GM23338 (cell line): ENCODE measurements at regions not wholly inside any gene's neighbourhood (a gene's known extent, or its start where the extent isn't known, plus 50 kb on each side); places are given as distances from the start of the nearest gene placed in this dataset.

Source experiments
- ATAC-seq: fragments of 200-7000 bp; cut with Tn5 transposase; 3 replicates; pipeline ENCODE4 v1.9.1; 2020
- DNase-seq: peaks from one replicate; pipeline ENCODE4 v3.0.0-alpha.2; 2015; ENCODE audit warnings: low spot score
- H2AFZ ChIP-seq: fragments of 200-600 bp; sonication (generic); 2 replicates; pipeline ENCODE4 v1.8.0; 2016; ENCODE audit warnings: antibody characterized with exemption, mild to moderate bottlenecking, moderate library complexity
- H3F3A ChIP-seq: fragments of 200-600 bp; sonication (generic); replicated peaks from 2 replicates; pipeline ENCODE4 v1.8.0; 2017; ENCODE audit warnings: antibody characterized with exemption, mixed run types, low read depth
- H3K27ac ChIP-seq: fragments of 200-600 bp; sonication (generic); 2 replicates; pipeline ENCODE4 v1.6.1; 2016; ENCODE audit warnings: low read depth
- H3K27me3 ChIP-seq: fragments of 200-600 bp; sonication (generic); 2 replicates; pipeline ENCODE4 v1.8.0; 2016; ENCODE audit warnings: mild to moderate bottlenecking, mixed run types, moderate library complexity; ENCODE audit not compliant: insufficient read depth
- H3K36me3 ChIP-seq: fragments of 200-600 bp; sonication (generic); 2 replicates; pipeline ENCODE4 v1.8.0; 2016; ENCODE audit warnings: mild to moderate bottlenecking; ENCODE audit not compliant: insufficient read depth
- H3K4me1 ChIP-seq: fragments of 200-600 bp; sonication (generic); 2 replicates; pipeline ENCODE4 v1.8.0; 2016; ENCODE audit warnings: mild to moderate bottlenecking, moderate library complexity; ENCODE audit not compliant: insufficient read depth
- H3K4me2 ChIP-seq: fragments of 200-600 bp; sonication (generic); 2 replicates; pipeline ENCODE4 v1.7.1; 2017; ENCODE audit warnings: mixed run types
- H3K4me3 ChIP-seq: fragments of 200-600 bp; sonication (generic); 2 replicates; pipeline ENCODE4 v1.6.1; 2016; ENCODE audit warnings: mixed run types
- H3K79me2 ChIP-seq: fragments of 200-600 bp; sonication (generic); replicated peaks from 2 replicates; pipeline ENCODE4 v1.8.0; 2017; ENCODE audit warnings: mild to moderate bottlenecking; ENCODE audit not compliant: insufficient read depth
- H3K9me2 ChIP-seq: fragments of 200-600 bp; sonication (generic); 2 replicates; pipeline ENCODE4 v1.8.0; 2017; ENCODE audit not compliant: insufficient read depth
- H4K20me1 ChIP-seq: fragments of 200-600 bp; sonication (generic); replicated peaks from 2 replicates; pipeline ENCODE4 v1.8.0; 2017; ENCODE audit warnings: mild to moderate bottlenecking; ENCODE audit not compliant: insufficient read depth
- H3K27ac Mint-ChIP-seq: 2 replicates; pipeline ENCODE4 v1.8.0; 2020; ENCODE audit warnings: inconsistent platforms, mild to moderate bottlenecking, moderate library complexity, mixed read lengths
- H3K27me3 Mint-ChIP-seq: 3 replicates; pipeline ENCODE4 v1.8.0; 2022; ENCODE audit warnings: low read depth, mild to moderate bottlenecking, moderate library complexity, mixed read lengths, inconsistent platforms; ENCODE audit not compliant: insufficient read depth, poor library complexity
- H3K36me3 Mint-ChIP-seq: 3 replicates; pipeline ENCODE4 v1.8.0; 2021; ENCODE audit warnings: low read depth, mild to moderate bottlenecking, inconsistent platforms, moderate library complexity, mixed read lengths
- H3K4me1 Mint-ChIP-seq: 3 replicates; pipeline ENCODE4 v1.8.0; 2020; ENCODE audit warnings: mild to moderate bottlenecking, inconsistent platforms, mixed read lengths
- H3K4me3 Mint-ChIP-seq: 3 replicates; pipeline ENCODE4 v1.8.0; 2021; ENCODE audit warnings: moderate library complexity, mild to moderate bottlenecking, inconsistent platforms, mixed read lengths
- H3K9me3 Mint-ChIP-seq: 3 replicates; pipeline ENCODE4 v1.8.0; 2020; ENCODE audit warnings: moderate library complexity, mild to moderate bottlenecking, inconsistent platforms, mixed read lengths
- CREB1 ChIP-seq: fragments of 250-450 bp; sonication (Bioruptor Pico); IDR thresholded peaks from 2 replicates; pipeline ENCODE4 v1.5.0; 2020; ENCODE audit warnings: low read depth, mild to moderate bottlenecking, moderate library complexity
- CTCF ChIP-seq, 2 experiments: fragments of 200-600 bp in 1 of 2; sonication (generic) in 1 of 2; conservative IDR thresholded peaks; 2 replicates each; pipeline versions ENCODE4 v1.5.1 to v1.6.1; 2016 to 2017; ENCODE audit warnings: antibody characterized with exemption in 2 of 2, low read depth in 2 of 2, mild to moderate bottlenecking in 2 of 2, moderate library complexity in 1 of 2
- ETS1 ChIP-seq: IDR thresholded peaks from 2 replicates; pipeline ENCODE4 v1.6.1; 2016; ENCODE audit warnings: antibody characterized with exemption
- EZH2 ChIP-seq: fragments of 200-600 bp; sonication (generic); IDR thresholded peaks from one replicate; pipeline ENCODE4 v1.8.0; 2017; ENCODE audit warnings: antibody characterized with exemption, mild to moderate bottlenecking, low read depth; ENCODE audit not compliant: unreplicated experiment
- EZH2phosphoT487 ChIP-seq: fragments of 200-600 bp; sonication (generic); IDR thresholded peaks from one replicate; pipeline ENCODE4 v1.8.1; 2018; ENCODE audit warnings: antibody characterized with exemption; ENCODE audit not compliant: unreplicated experiment
- JUNB ChIP-seq: IDR thresholded peaks from one replicate; pipeline ENCODE4 v1.6.1; 2016; ENCODE audit warnings: antibody characterized with exemption; ENCODE audit not compliant: unreplicated experiment
- NANOG ChIP-seq: IDR thresholded peaks from 2 replicates; pipeline ENCODE4 v1.6.1; 2016; ENCODE audit warnings: antibody characterized with exemption, borderline replicate concordance
- POLR2AphosphoS5 ChIP-seq: IDR thresholded peaks from 2 replicates; pipeline ENCODE4 v1.6.1; 2016; ENCODE audit warnings: antibody characterized with exemption, low read depth
- REST ChIP-seq: IDR thresholded peaks from one replicate; pipeline ENCODE4 v1.6.1; 2018; ENCODE audit warnings: antibody characterized with exemption; ENCODE audit not compliant: unreplicated experiment
- STAT1 ChIP-seq: IDR thresholded peaks from one replicate; pipeline ENCODE4 v1.6.1; 2016; ENCODE audit warnings: antibody characterized with exemption; ENCODE audit not compliant: unreplicated experiment
- ZNF331 ChIP-seq: fragments of 250-450 bp; sonication (Bioruptor Pico); IDR thresholded peaks from 2 replicates; pipeline ENCODE4 v1.5.0; 2020; ENCODE audit warnings: low read depth, mild to moderate bottlenecking, moderate library complexity

GRCh38 chr6:153357391-153357790 lies 226.3 kb upstream of the RGS17 start:
- Histone ChIP-seq H3K27me3 (no peaks in the 10 kb centered on the region), H3K4me2 (no peak overlapping the region), H3K79me2 (no peaks in the 10 kb centered on the region), H3K4me3 (no peak overlapping the region), H3K27ac (no peak overlapping the region), H2AFZ (no peak overlapping the region), H4K20me1 (no peaks in the 10 kb centered on the region), H3F3A (no peaks in the 10 kb centered on the region), H3K36me3 (no peaks in the 10 kb centered on the region; the same call in 1 of the 2 replicates), H3K4me1 (0 out of 2 replicates have a peak, but pooled peaks cover 4% of the 10 kb centered on the region), H3K9me2 (peaks cover 8% of the 10 kb centered on the region)
- no peaks in the 10 kb centered on the region for H3K27me3 Mint-ChIP-seq
- DNase-seq = no peak
- H3K4me1 Mint-ChIP-seq = no peaks in the 10 kb centered on the region; the same call in 2 of the 3 replicates
- H3K36me3 Mint-ChIP-seq = peaks cover 2% of the 10 kb centered on the region; the same call in 2 of the 3 replicates
- H3K4me3 Mint-ChIP-seq = no peak overlapping the region
- no peak for ATAC-seq
- TF ChIP-seq STAT1 (no peak), ETS1 (no peak), CTCF (conservative IDR thresholded peaks at IDR 0.05; ENCODE audit: low read depth in 2 of 2) (no peak), EZH2 (no peak), JUNB (no peak), REST (no peak), NANOG (no peak), POLR2AphosphoS5 (no peak), CREB1 (no peak), ZNF331 (CRISPR knock-in tag) (no peak), EZH2phosphoT487 (no peak)
- H3K27ac Mint-ChIP-seq = no peak overlapping the region; the same call in 1 of the 2 replicates
- H3K9me3 Mint-ChIP-seq = peaks cover 28% of the 10 kb centered on the region; the same call in 2 of the 3 replicates
